ENCODE measurements at regions not wholly inside any gene's neighbourhood (a gene's known extent, or its start where the extent isn't known, plus 50 kb on each side); places are given as distances from the start of the nearest gene placed in this dataset.

- no peak overlapping the region for H3K4me3 ChIP-seq (ENCODE audit: insufficient read depth, low read length, poor library complexity, severe bottlenecking)
- H3K27ac ChIP-seq (ENCODE audit: low read depth, low read length): no peak overlapping the region
- TF ChIP-seq, protein P1, sequence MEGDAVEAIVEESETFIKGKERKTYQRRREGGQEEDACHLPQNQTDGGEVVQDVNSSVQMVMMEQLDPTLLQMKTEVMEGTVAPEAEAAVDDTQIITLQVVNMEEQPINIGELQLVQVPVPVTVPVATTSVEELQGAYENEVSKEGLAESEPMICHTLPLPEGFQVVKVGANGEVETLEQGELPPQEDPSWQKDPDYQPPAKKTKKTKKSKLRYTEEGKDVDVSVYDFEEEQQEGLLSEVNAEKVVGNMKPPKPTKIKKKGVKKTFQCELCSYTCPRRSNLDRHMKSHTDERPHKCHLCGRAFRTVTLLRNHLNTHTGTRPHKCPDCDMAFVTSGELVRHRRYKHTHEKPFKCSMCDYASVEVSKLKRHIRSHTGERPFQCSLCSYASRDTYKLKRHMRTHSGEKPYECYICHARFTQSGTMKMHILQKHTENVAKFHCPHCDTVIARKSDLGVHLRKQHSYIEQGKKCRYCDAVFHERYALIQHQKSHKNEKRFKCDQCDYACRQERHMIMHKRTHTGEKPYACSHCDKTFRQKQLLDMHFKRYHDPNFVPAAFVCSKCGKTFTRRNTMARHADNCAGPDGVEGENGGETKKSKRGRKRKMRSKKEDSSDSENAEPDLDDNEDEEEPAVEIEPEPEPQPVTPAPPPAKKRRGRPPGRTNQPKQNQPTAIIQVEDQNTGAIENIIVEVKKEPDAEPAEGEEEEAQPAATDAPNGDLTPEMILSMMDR (IDR thresholded peaks at IDR 0.05; ENCODE audit: insufficient read depth, low read length, poor library complexity, severe bottlenecking): no peak
- no peak for TF ChIP-seq EZH2phosphoT487 (conservative IDR thresholded peaks at IDR 0.05; ENCODE audit: low read length)
- no peaks in the 10 kb centered on the region for H3F3A ChIP-seq (ENCODE audit: insufficient read depth)
- H2AFZ ChIP-seq (ENCODE audit: low read depth, low read length, severe bottlenecking): no peak overlapping the region
- H3K4me2 ChIP-seq (ENCODE audit: low read depth, low read length, poor library complexity, severe bottlenecking): no peak overlapping the region
- H3K36me3 ChIP-seq (ENCODE audit: low read length): no peaks in the 10 kb centered on the region
- H3K9ac ChIP-seq (ENCODE audit: low read length): no peak overlapping the region
- H3K79me2 ChIP-seq (ENCODE audit: insufficient read depth, low read length): no peaks in the 10 kb centered on the region
- H3K9me2 ChIP-seq (replicated peaks; ENCODE audit: insufficient read depth, low read length): no peaks in the 10 kb centered on the region
- H4K20me1 ChIP-seq (ENCODE audit: low read depth, low read length): no peaks in the 10 kb centered on the region
- no peaks in the 10 kb centered on the region for H3K9me3 ChIP-seq (ENCODE audit: insufficient read depth, low read length)
- no peaks in the 10 kb centered on the region for H3K27me3 ChIP-seq (ENCODE audit: low read length)
Measured at GRCh38 chr12:4074129-4074528, 199.4 kb upstream of the CCND2 start.

GRCh38 chr12:4069670-4070010, 196.4 kb upstream of the PARP11 start:
- no peak overlapping the region for H3K4me3 ChIP-seq (ENCODE audit: insufficient read depth, low read length, poor library complexity, severe bottlenecking)
- H3K4me2 ChIP-seq (ENCODE audit: low read depth, low read length, poor library complexity, severe bottlenecking): no peak overlapping the region
- H4K20me1 ChIP-seq (ENCODE audit: low read depth, low read length): no peaks in the 10 kb centered on the region
- H3K9ac ChIP-seq (ENCODE audit: low read length): no peak overlapping the region
- no peaks in the 10 kb centered on the region for H3F3A ChIP-seq (ENCODE audit: insufficient read depth)
- H3K27me3 ChIP-seq (ENCODE audit: low read length): no peaks in the 10 kb centered on the region
- TF ChIP-seq, protein P1 (IDR thresholded peaks at IDR 0.05; ENCODE audit: insufficient read depth, low read length, poor library complexity, severe bottlenecking): no peak
- TF ChIP-seq EZH2phosphoT487 (conservative IDR thresholded peaks at IDR 0.05; ENCODE audit: low read length): no peak
- no peaks in the 10 kb centered on the region for H3K9me2 ChIP-seq (replicated peaks; ENCODE audit: insufficient read depth, low read length)
- H3K79me2 ChIP-seq (ENCODE audit: insufficient read depth, low read length): no peaks in the 10 kb centered on the region
- H3K27ac ChIP-seq (ENCODE audit: low read depth, low read length): no peak overlapping the region
- H2AFZ ChIP-seq (ENCODE audit: low read depth, low read length, severe bottlenecking): no peak overlapping the region
- H3K36me3 ChIP-seq (ENCODE audit: low read length): no peaks in the 10 kb centered on the region
- H3K9me3 ChIP-seq (ENCODE audit: insufficient read depth, low read length): no peaks in the 10 kb centered on the region

DNA sequence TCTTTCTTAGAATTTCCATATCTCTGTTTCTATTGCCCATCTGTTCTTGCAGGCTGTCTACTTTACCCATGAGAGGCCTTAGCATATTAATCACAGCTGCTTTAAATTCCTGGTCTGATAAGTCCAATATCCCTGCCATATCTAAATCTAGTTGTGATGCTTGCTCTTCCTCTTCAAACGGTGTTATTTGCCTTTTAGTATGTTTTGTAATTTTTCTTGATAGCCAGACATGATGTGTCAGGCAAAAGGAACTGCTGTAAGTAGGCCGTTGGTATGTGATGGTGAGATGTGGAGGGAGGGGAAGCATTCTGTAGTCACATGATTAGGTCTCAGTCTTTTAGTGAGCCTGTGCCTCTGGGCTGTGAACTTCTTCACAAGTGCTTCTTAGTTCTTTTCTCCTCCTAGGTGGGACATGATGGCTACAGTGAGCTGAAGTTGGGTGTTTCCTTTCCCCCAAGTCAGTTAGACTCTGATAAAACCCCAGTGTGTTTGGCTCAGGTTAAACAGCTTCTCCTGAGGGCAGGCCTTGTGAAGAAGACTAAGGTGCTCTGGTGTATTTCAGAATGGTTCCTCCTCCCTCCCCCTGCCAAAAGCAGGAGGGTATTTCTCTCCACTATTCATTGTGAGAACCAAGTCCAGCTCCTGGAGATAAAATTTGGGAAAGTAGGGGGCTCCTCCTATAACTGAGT, 195.9 kb upstream of the PARP11 start:
- TF ChIP-seq, protein P1 (IDR thresholded peaks at IDR 0.05; ENCODE audit: insufficient read depth, low read length, poor library complexity, severe bottlenecking): no peak
- no peak for TF ChIP-seq EZH2phosphoT487 (conservative IDR thresholded peaks at IDR 0.05; ENCODE audit: low read length)
- H3K27ac ChIP-seq (ENCODE audit: low read depth, low read length): no peak overlapping the region
- no peaks in the 10 kb centered on the region for H3K9me3 ChIP-seq (ENCODE audit: insufficient read depth, low read length)
- no peak overlapping the region for H3K9ac ChIP-seq (ENCODE audit: low read length)
- H3F3A ChIP-seq (ENCODE audit: insufficient read depth): no peaks in the 10 kb centered on the region
- H3K36me3 ChIP-seq (ENCODE audit: low read length): no peaks in the 10 kb centered on the region
- H2AFZ ChIP-seq (ENCODE audit: low read depth, low read length, severe bottlenecking): no peak overlapping the region
- H3K27me3 ChIP-seq (ENCODE audit: low read length): no peaks in the 10 kb centered on the region
- no peaks in the 10 kb centered on the region for H3K9me2 ChIP-seq (replicated peaks; ENCODE audit: insufficient read depth, low read length)
- no peak overlapping the region for H3K4me2 ChIP-seq (ENCODE audit: low read depth, low read length, poor library complexity, severe bottlenecking)
- H3K4me3 ChIP-seq (ENCODE audit: insufficient read depth, low read length, poor library complexity, severe bottlenecking): no peak overlapping the region
- H4K20me1 ChIP-seq (ENCODE audit: low read depth, low read length): no peaks in the 10 kb centered on the region
- H3K79me2 ChIP-seq (ENCODE audit: insufficient read depth, low read length): no peaks in the 10 kb centered on the region

Data from SU-DHL-6 (cell line).